Activated B cell treated with CpG ODN at 0.5 μM for 24 hours (primary cell): ENCODE measurements at regions not wholly inside any gene's neighbourhood (a gene's known extent, or its start where the extent isn't known, plus 50 kb on each side); places are given as distances from the start of the nearest gene placed in this dataset.

ENCODE experiments used
- ATAC-seq: fragments of 200-7000 bp; cut with Tn5 transposase; one replicate; pipeline ENCODE4 v1.10.0; 2021; ENCODE audit warnings: low read depth, mild to moderate bottlenecking, moderate library complexity
- CTCF ChIA-PET: fragments of 350-600 bp; sonication (Branson Sonifier 250); formaldehyde crosslinking; loops from one replicate; lab custom pipeline; 2021; ENCODE audit warnings: antibody characterized with exemption; lab: Charles Lee
- POLR2A ChIA-PET: fragments of 350-600 bp; sonication (Branson Sonifier 250); formaldehyde crosslinking; loops from one replicate; lab custom pipeline; 2021; ENCODE audit warnings: antibody characterized with exemption; lab: Charles Lee
- DNase-seq: peaks from one replicate; pipeline ENCODE4 v3.0.0; 2022
- H3K27ac Mint-ChIP-seq: one replicate; pipeline ENCODE4 v1.8.0; 2020; ENCODE audit warnings: mixed read lengths
- H3K27me3 Mint-ChIP-seq: one replicate; pipeline ENCODE4 v1.8.0; 2021; ENCODE audit warnings: mixed read lengths
- H3K36me3 Mint-ChIP-seq: one replicate; pipeline ENCODE4 v1.8.0; 2021; ENCODE audit warnings: low read depth, mixed read lengths
- H3K4me1 Mint-ChIP-seq: one replicate; pipeline ENCODE4 v1.8.0; 2021; ENCODE audit warnings: mixed read lengths
- H3K4me3 Mint-ChIP-seq: one replicate; pipeline ENCODE4 v1.8.0; 2020; ENCODE audit warnings: mild to moderate bottlenecking, mixed read lengths
- H3K9me3 Mint-ChIP-seq: one replicate; pipeline ENCODE4 v1.8.0; 2020; ENCODE audit warnings: mixed read lengths
- intact Hi-C: fragments of 100-400 bp; cut with micrococcal nuclease; formaldehyde crosslinking; loops from one replicate; pipeline ENCODE4 v1.15.1; 2024
- TF ChIP-seq, protein P1 (sequence below): fragments of 200-600 bp; IDR thresholded peaks from one replicate; pipeline ENCODE4 v1.8.0; 2022; ENCODE audit warnings: antibody characterized with exemption, mild to moderate bottlenecking

DNA sequence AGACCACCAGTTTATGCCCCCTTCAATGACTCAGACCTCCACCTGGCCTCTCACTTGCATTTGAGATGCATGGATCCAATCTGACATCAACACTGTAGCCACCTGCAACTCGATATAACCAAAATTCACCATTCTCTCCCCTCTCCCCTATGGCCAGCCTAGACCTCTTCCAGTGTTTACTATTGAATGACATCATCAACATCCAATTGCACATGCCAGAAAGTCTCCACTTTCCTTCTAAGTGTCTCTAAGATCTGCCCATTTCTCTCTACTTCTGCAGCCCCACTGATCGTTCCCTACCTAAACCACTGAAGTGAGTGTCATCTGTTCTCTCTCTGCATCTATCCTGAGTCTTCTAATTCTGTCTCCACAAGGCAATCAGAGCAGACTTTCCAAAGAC lies 151.3 kb upstream of the APCDD1 start:
- POLR2A ChIA-PET: no interaction called here
- Mint-ChIP-seq H3K27ac (no peak overlapping the region), H3K36me3 (no peaks in the 10 kb centered on the region), H3K4me1 (peaks cover 29% of the 10 kb centered on the region), H3K4me3 (no peak overlapping the region), H3K27me3 (no peaks in the 10 kb centered on the region), H3K9me3 (no peaks in the 10 kb centered on the region)
- CTCF ChIA-PET: no interaction called here
- ATAC-seq (no peak), DNase-seq (no peak)
- intact Hi-C loops: no loop called here
- TF ChIP-seq, protein P1, sequence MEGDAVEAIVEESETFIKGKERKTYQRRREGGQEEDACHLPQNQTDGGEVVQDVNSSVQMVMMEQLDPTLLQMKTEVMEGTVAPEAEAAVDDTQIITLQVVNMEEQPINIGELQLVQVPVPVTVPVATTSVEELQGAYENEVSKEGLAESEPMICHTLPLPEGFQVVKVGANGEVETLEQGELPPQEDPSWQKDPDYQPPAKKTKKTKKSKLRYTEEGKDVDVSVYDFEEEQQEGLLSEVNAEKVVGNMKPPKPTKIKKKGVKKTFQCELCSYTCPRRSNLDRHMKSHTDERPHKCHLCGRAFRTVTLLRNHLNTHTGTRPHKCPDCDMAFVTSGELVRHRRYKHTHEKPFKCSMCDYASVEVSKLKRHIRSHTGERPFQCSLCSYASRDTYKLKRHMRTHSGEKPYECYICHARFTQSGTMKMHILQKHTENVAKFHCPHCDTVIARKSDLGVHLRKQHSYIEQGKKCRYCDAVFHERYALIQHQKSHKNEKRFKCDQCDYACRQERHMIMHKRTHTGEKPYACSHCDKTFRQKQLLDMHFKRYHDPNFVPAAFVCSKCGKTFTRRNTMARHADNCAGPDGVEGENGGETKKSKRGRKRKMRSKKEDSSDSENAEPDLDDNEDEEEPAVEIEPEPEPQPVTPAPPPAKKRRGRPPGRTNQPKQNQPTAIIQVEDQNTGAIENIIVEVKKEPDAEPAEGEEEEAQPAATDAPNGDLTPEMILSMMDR: no peak

DNA sequence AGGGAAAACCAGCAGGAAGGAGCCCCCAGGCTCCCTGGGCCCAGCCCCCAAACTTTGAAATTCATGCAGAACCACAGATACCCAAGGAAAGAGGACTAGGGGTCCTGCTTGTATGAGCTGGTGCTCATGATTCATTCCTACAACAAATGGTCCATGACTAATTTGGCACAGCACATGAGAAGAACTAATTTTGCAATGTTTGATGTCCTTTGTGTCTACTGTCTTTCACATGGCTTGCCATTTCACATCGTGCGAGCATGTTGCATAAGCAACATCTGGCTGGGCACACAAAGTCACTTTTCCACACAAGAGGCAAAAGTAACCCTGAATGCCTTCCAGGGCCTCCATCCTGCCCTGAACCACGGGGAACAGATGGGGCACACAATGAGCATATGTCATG lies 149.6 kb upstream of the APCDD1 start:
- intact Hi-C loops: no loop called here
- Mint-ChIP-seq H3K27me3 (no peaks in the 10 kb centered on the region), H3K9me3 (no peaks in the 10 kb centered on the region), H3K36me3 (no peaks in the 10 kb centered on the region), H3K4me3 (no peak overlapping the region), H3K4me1 (peaks cover 14% of the 10 kb centered on the region), H3K27ac (no peak overlapping the region)
- CTCF ChIA-PET: no interaction called here
- ATAC-seq: no peak
- POLR2A ChIA-PET: no interaction called here
- TF ChIP-seq, protein P1: no peak
- DNase-seq: no peak

DNA sequence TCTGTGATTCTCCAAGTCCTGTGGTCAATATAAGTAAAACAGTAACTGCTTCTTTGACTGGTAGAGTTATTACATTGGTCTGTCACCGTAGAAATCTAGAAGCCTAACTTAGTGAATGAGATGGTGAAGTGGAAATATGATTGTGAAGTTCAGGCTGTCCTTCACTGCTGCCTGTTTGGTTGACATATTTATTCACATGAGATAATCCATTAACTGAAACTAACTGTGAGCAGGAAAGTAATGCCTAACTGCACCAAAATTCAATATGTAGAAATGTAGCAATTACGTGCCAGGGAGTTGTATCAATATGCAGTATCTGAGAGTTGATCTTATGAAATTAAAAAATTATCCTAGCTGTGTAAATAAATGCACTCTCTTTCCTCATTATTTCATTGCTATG lies 147.7 kb upstream of the APCDD1 start:
- peaks cover 9% of the 10 kb centered on the region for H3K4me1 Mint-ChIP-seq
- CTCF ChIA-PET: no interaction called here
- no peaks in the 10 kb centered on the region for H3K9me3 Mint-ChIP-seq

DNA sequence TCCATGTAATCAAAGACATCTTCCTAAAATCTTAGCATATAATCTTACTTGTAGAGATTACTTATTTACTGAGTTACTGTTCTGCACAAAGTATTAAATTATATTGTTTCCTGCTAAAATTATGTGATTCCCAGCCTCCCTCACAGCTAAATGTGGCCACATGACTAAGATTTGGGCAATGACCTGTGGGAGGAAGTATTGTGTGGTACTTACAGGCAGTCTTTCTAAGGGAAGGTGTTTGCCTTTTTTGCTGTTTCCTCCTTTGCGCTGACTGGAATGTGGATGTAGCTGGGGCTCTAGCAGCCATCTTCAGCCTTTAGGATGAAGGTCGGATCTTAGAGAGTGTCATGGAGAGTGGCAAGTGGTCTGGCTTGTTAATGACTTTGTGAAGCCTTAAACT lies 146.3 kb upstream of the APCDD1 start:
- DNase-seq (no peak), ATAC-seq (no peak)
- Mint-ChIP-seq H3K9me3 (no peaks in the 10 kb centered on the region), H3K27ac (no peak overlapping the region), H3K4me1 (peaks cover 9% of the 10 kb centered on the region), H3K36me3 (no peaks in the 10 kb centered on the region), H3K27me3 (no peaks in the 10 kb centered on the region), H3K4me3 (no peak overlapping the region)
- intact Hi-C loops: no loop called here
- CTCF ChIA-PET: interaction anchor here (0.8 kb wide), 1 partner anchor 24 kb away, joined by 3 read pairs; no protein-coding TSS in a partner anchor
- POLR2A ChIA-PET: no interaction called here
- TF ChIP-seq, protein P1: no peak

More for the DNA sequence above, 147.7 kb upstream of the APCDD1 start:
- Mint-ChIP-seq H3K36me3 (no peaks in the 10 kb centered on the region), H3K4me3 (no peak overlapping the region), H3K27me3 (no peaks in the 10 kb centered on the region), H3K27ac (no peak overlapping the region)
- TF ChIP-seq, protein P1: no peak
- intact Hi-C loops: no loop called here
- ATAC-seq (no peak), DNase-seq (no peak)
- POLR2A ChIA-PET: no interaction called here

DNA sequence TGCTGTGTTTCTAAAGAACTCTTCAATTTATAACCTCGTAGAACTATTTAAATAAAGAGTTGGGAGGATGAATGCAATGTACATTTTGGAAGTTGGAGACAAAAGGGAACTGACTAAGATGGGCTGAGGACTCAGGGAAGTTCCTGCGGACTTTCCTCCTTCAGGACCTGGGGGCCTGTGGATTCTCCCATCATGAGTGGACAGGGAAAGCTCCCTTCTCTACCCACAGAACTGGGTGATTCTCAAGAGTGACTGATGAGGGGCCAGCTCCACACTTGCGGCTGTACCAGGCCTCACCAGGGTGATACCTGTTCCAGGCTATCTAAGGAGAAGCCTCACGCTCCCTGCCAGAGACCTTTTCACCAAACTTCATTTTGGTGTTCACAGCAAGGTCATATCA lies 143.8 kb upstream of the APCDD1 start:
- POLR2A ChIA-PET: no interaction called here
- DNase-seq: no peak
- Mint-ChIP-seq H3K4me3 (no peak overlapping the region), H3K4me1 (peaks cover 20% of the 10 kb centered on the region), H3K27me3 (no peaks in the 10 kb centered on the region), H3K36me3 (no peaks in the 10 kb centered on the region), H3K9me3 (no peaks in the 10 kb centered on the region), H3K27ac (no peak overlapping the region)
- no peak for ATAC-seq
- CTCF ChIA-PET: no interaction called here
- intact Hi-C loops: no loop called here
- TF ChIP-seq, protein P1: no peak
